ENCODE measurements at regions not wholly inside any gene's neighbourhood (a gene's known extent, or its start where the extent isn't known, plus 50 kb on each side); places are given as distances from the start of the nearest gene placed in this dataset.

GRCh38 chr12:105915997-105916759, 222.6 kb downstream of the NUAK1 start:
- TF ChIP-seq TAF1 (IDR thresholded peaks at IDR 0.05; ENCODE audit: low read depth): no peak
- no peak for TF ChIP-seq YY1 (IDR thresholded peaks at IDR 0.05; ENCODE audit: low read depth)
- no peak for TF ChIP-seq TEAD4 (IDR thresholded peaks at IDR 0.05)
- no peak for TF ChIP-seq NFIC (IDR thresholded peaks at IDR 0.05)
- TF ChIP-seq REST (IDR thresholded peaks at IDR 0.05; ENCODE audit: low read depth): no peak
- no peak for TF ChIP-seq CEBPB (IDR thresholded peaks at IDR 0.05)
- no peak for TF ChIP-seq USF1 (IDR thresholded peaks at IDR 0.05)
- no peak for TF ChIP-seq FOXM1 (IDR thresholded peaks at IDR 0.05; ENCODE audit: borderline replicate concordance, low read depth)
- no peak for TF ChIP-seq CREB1 (IDR thresholded peaks at IDR 0.05; ENCODE audit: low read depth)
- no peak for TF ChIP-seq ZBTB7A (IDR thresholded peaks at IDR 0.05; ENCODE audit: low read depth)
- TF ChIP-seq EP300 (IDR thresholded peaks at IDR 0.05; ENCODE audit: borderline replicate concordance): no peak
- no peak for TF ChIP-seq RAD21 (IDR thresholded peaks at IDR 0.05; ENCODE audit: low read depth)
- TF ChIP-seq EGR1 (IDR thresholded peaks at IDR 0.05): no peak
- no peak for TF ChIP-seq TCF12 (IDR thresholded peaks at IDR 0.05; ENCODE audit: low read depth)
- TF ChIP-seq MAX (IDR thresholded peaks at IDR 0.05): no peak

- TF ChIP-seq CEBPB (IDR thresholded peaks at IDR 0.05) (no peak), FOXM1 (IDR thresholded peaks at IDR 0.05; ENCODE audit: borderline replicate concordance, low read depth) (no peak), CREB1 (IDR thresholded peaks at IDR 0.05; ENCODE audit: low read depth) (no peak), TAF1 (IDR thresholded peaks at IDR 0.05; ENCODE audit: low read depth) (no peak), REST (IDR thresholded peaks at IDR 0.05; ENCODE audit: low read depth) (no peak), ZBTB7A (IDR thresholded peaks at IDR 0.05; ENCODE audit: low read depth) (no peak), TEAD4 (IDR thresholded peaks at IDR 0.05) (no peak), RAD21 (IDR thresholded peaks at IDR 0.05; ENCODE audit: low read depth) (no peak), TCF12 (IDR thresholded peaks at IDR 0.05; ENCODE audit: low read depth) (no peak), YY1 (IDR thresholded peaks at IDR 0.05; ENCODE audit: low read depth) (no peak), EP300 (IDR thresholded peaks at IDR 0.05; ENCODE audit: borderline replicate concordance) (no peak), EGR1 (IDR thresholded peaks at IDR 0.05) (no peak), MAX (IDR thresholded peaks at IDR 0.05) (no peak), USF1 (IDR thresholded peaks at IDR 0.05) (no peak), NFIC (IDR thresholded peaks at IDR 0.05) (no peak)
These were observed 222.1 kb downstream of the NUAK1 start for GRCh38 chr12:105916760-105917039.

GRCh38 chr12:105920161-105920684, 218.5 kb downstream of the NUAK1 start:
- TF ChIP-seq YY1 (IDR thresholded peaks at IDR 0.05; ENCODE audit: low read depth) (no peak), NFIC (IDR thresholded peaks at IDR 0.05) (no peak), CEBPB (IDR thresholded peaks at IDR 0.05) (no peak), ZBTB7A (IDR thresholded peaks at IDR 0.05; ENCODE audit: low read depth) (no peak), CREB1 (IDR thresholded peaks at IDR 0.05; ENCODE audit: low read depth) (no peak), TAF1 (IDR thresholded peaks at IDR 0.05; ENCODE audit: low read depth) (no peak), USF1 (IDR thresholded peaks at IDR 0.05) (no peak), TEAD4 (IDR thresholded peaks at IDR 0.05) (no peak), FOXM1 (IDR thresholded peaks at IDR 0.05; ENCODE audit: borderline replicate concordance, low read depth) (no peak), EGR1 (IDR thresholded peaks at IDR 0.05) (no peak), EP300 (IDR thresholded peaks at IDR 0.05; ENCODE audit: borderline replicate concordance) (no peak), MAX (IDR thresholded peaks at IDR 0.05) (no peak), RAD21 (IDR thresholded peaks at IDR 0.05; ENCODE audit: low read depth) (no peak), TCF12 (IDR thresholded peaks at IDR 0.05; ENCODE audit: low read depth) (no peak), REST (IDR thresholded peaks at IDR 0.05; ENCODE audit: low read depth) (no peak)
